ENCODE measurements at regions not wholly inside any gene's neighbourhood (a gene's known extent, or its start where the extent isn't known, plus 50 kb on each side); places are given as distances from the start of the nearest gene placed in this dataset.
"Not testable (repeated sequence)": the region's sequence is repeated elsewhere in the genome, so short reads cannot be mapped to it uniquely, and the experiment has no call there.

- ATAC-seq (ENCODE audit: low read depth); POLR2A ChIA-PET; DNase-seq; H3K4me1 Mint-ChIP-seq; H3K27me3 Mint-ChIP-seq; H3K9me3 Mint-ChIP-seq; H3K27ac Mint-ChIP-seq; H3K4me3 Mint-ChIP-seq; H3K36me3 Mint-ChIP-seq: not testable (repeated sequence)
Measured at GRCh38 chr2:237240868-237241267, 155.2 kb downstream of the COPS8 start.

- peaks cover 8% of the 10 kb centered on the region for H3K9me3 Mint-ChIP-seq
- no peaks in the 10 kb centered on the region for H3K36me3 Mint-ChIP-seq
- no peak overlapping the region for H3K4me3 Mint-ChIP-seq
- H3K27ac Mint-ChIP-seq, result no peak overlapping the region
- POLR2A ChIA-PET, result no interaction called here
- DNase-seq (no peak), ATAC-seq (ENCODE audit: low read depth) (no peak)
- H3K4me1 Mint-ChIP-seq, result no peaks in the 10 kb centered on the region
- no peaks in the 10 kb centered on the region for H3K27me3 Mint-ChIP-seq
Measured at GRCh38 chr2:237242091-237242536, 156.4 kb downstream of the COPS8 start.

DNA sequence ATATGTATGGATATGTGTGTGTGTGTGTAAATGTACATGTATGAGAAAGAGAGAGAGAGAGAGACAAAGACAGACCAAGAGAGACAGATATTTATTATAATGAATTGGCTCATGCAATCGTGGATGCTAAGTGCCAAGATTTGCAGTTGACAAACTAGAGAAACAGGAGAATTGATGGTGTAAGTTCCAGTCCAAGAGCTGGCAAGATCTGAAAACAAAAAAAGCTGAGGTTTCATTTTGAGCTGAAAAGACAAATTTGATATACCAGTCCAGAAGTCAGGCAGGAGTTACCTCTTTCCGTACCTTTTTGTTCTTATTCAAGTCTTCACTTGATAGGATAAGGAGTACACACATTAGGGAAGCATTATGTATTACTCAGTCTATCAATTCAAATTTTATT lies 157.8 kb downstream of the COPS8 start:
- H3K27ac Mint-ChIP-seq, result no peak overlapping the region
- H3K9me3 Mint-ChIP-seq, result peaks cover 8% of the 10 kb centered on the region
- no peaks in the 10 kb centered on the region for H3K27me3 Mint-ChIP-seq
- ATAC-seq (ENCODE audit: low read depth), result no peak
- H3K36me3 Mint-ChIP-seq, result no peaks in the 10 kb centered on the region
- H3K4me3 Mint-ChIP-seq, result no peak overlapping the region
- no peaks in the 10 kb centered on the region for H3K4me1 Mint-ChIP-seq
- DNase-seq, result no peak
- POLR2A ChIA-PET, result no interaction called here

GRCh38 chr2:237244178-237244577 lies 158.5 kb downstream of the COPS8 start:
- POLR2A ChIA-PET, result no interaction called here
- Mint-ChIP-seq H3K27ac (no peak overlapping the region), H3K36me3 (no peaks in the 10 kb centered on the region), H3K4me3 (no peak overlapping the region), H3K4me1 (no peaks in the 10 kb centered on the region), H3K27me3 (no peaks in the 10 kb centered on the region), H3K9me3 (peaks cover 8% of the 10 kb centered on the region)
- ATAC-seq (ENCODE audit: low read depth), result no peak
- no peak for DNase-seq

- no peak overlapping the region for H3K4me3 Mint-ChIP-seq
- H3K9me3 Mint-ChIP-seq, result peaks cover 8% of the 10 kb centered on the region
- H3K4me1 Mint-ChIP-seq, result no peaks in the 10 kb centered on the region
- H3K27me3 Mint-ChIP-seq, result no peaks in the 10 kb centered on the region
- no peaks in the 10 kb centered on the region for H3K36me3 Mint-ChIP-seq
- no peak overlapping the region for H3K27ac Mint-ChIP-seq
- POLR2A ChIA-PET, result no interaction called here
- no peak for ATAC-seq (ENCODE audit: low read depth)
- no peak for DNase-seq
Measured at GRCh38 chr2:237244976-237245646, 159.4 kb downstream of the COPS8 start.

DNA sequence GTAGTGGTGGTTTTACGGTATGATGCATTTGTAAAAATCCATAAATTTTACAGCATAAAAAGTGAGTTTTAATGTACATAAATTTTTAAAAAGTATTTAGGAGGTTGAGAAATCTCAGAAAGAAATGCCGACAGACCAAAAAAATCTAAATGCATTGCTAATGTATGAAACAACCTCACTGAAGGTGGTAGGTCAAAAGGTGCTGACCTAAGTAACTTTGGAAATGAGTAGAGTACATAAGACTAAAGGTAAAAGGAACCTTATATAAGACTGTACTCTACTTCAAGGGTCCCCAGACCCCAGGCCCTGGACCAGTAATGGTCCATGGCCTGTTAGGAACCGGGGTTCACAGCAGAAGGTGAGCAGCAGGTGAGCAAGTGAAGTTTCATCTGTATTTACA lies 163.4 kb downstream of the COL6A3 start:
- H3K27ac Mint-ChIP-seq, result no peak overlapping the region
- DNase-seq, result no peak
- no peaks in the 10 kb centered on the region for H3K9me3 Mint-ChIP-seq
- H3K27me3 Mint-ChIP-seq, result peaks cover 9% of the 10 kb centered on the region
- no peaks in the 10 kb centered on the region for H3K36me3 Mint-ChIP-seq
- H3K4me1 Mint-ChIP-seq, result no peaks in the 10 kb centered on the region
- no peak overlapping the region for H3K4me3 Mint-ChIP-seq
- no peak for ATAC-seq (ENCODE audit: low read depth)
- POLR2A ChIA-PET, result no interaction called here

GRCh38 chr2:237251986-237252385 lies 162.0 kb downstream of the COL6A3 start:
- ATAC-seq (ENCODE audit: low read depth), result no peak

DNA sequence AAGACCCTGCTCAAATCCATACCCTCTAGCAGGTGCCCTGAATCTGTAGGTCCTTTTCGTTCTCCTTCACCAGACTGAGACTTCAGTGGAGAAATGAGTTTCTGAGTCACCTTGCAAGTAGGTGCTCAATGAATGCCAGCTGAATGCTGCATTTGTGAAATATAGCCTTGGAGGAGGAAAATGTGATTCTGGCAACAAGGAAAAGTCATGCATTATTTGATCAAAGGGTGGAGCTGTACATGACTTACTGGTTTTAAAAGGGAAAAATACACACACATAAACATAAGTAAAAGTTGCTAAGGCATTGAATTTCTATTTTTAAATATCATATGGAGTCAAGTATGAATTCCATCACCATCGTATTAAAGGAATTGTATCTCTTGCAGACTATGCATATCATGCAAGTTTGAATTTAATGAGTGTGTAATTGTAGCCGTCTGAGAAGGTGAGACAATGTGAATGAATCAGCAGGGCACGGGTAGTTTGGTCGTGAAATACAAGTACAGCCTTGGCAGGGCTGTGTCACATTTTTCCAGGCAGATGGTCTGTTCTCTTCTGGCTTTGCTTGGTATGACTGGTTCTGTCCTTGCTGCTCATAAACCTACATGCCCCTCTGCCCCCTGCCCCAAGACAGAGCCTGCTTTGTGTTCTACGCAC lies 160.8 kb downstream of the COL6A3 start:
- Mint-ChIP-seq H3K27me3 (peaks cover 12% of the 10 kb centered on the region), H3K4me3 (no peak overlapping the region), H3K4me1 (peaks cover 4% of the 10 kb centered on the region), H3K27ac (no peak overlapping the region), H3K9me3 (no peaks in the 10 kb centered on the region), H3K36me3 (no peaks in the 10 kb centered on the region)
- no peak for ATAC-seq (ENCODE audit: low read depth)
- DNase-seq, result no peak
- POLR2A ChIA-PET, result no interaction called here

More at GRCh38 chr2:237251986-237252385, 162.0 kb downstream of the COL6A3 start:
- H3K9me3 Mint-ChIP-seq, result no peaks in the 10 kb centered on the region
- H3K4me3 Mint-ChIP-seq, result no peak overlapping the region
- H3K27me3 Mint-ChIP-seq, result peaks cover 10% of the 10 kb centered on the region
- DNase-seq, result no peak
- no peaks in the 10 kb centered on the region for H3K4me1 Mint-ChIP-seq
- no peak overlapping the region for H3K27ac Mint-ChIP-seq
- no peaks in the 10 kb centered on the region for H3K36me3 Mint-ChIP-seq
- POLR2A ChIA-PET, result no interaction called here

DNA sequence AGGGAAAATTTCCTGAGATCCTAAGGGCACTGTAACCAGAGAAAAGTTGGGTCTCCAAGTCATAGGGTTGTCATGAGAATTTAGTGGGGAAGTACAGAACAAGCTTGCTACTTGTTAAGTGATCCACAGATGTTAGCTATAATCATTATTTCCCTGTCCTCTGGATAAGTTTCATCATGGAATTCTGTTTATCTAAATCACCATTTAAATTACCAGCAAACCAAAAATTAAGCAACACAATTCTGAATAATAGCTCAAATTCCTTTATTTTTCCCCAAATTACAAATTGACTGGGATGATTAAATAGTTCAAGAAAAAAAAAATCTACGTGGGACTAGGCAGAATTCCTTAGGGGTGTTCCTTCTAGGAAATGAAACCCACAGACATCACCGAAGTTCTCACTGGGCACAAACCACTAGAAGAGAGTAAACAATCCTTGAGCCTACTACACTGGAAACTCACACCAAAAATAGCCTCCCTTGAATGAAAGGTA lies 159.5 kb downstream of the COL6A3 start:
- ATAC-seq (ENCODE audit: low read depth) (no peak), DNase-seq (no peak)
- Mint-ChIP-seq H3K36me3 (no peaks in the 10 kb centered on the region), H3K4me1 (peaks cover 4% of the 10 kb centered on the region), H3K27ac (no peak overlapping the region), H3K27me3 (peaks cover 12% of the 10 kb centered on the region), H3K9me3 (no peaks in the 10 kb centered on the region), H3K4me3 (no peak overlapping the region)
- POLR2A ChIA-PET, result no interaction called here

DNA sequence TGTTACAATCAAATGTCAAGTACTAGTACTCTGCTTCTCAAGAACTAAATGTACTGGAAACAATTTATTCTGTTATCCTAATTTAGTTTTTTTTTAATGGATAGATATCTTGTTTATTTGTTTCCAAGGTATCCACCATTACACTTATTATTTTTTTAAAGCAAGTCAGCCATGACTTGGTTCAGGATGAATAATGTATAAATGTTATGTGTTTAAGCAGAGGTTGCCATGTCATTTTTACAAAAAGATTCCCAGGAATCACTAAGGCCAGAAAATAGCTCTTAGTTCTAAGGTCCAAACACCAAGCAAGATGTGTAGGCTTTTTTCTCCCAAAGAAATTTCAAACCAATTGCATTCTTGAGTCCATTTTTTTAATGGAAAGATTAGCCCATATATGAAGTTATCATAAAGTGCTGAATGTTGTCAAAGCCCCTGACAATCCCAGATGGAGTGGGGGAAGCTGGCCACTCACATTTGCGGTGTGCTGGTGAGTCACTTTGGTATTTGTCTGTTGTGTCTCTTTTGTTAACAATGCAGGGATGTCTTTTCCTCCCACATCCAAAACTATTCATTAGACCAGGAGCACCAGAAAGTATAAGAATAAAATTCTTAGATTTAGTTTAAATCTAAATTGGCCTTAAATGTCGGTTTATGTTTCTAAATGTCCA lies 158.9 kb downstream of the COL6A3 start:
- DNase-seq (no peak), ATAC-seq (ENCODE audit: low read depth) (no peak)
- H3K36me3 Mint-ChIP-seq, result no peaks in the 10 kb centered on the region
- no peak overlapping the region for H3K27ac Mint-ChIP-seq
- no peaks in the 10 kb centered on the region for H3K9me3 Mint-ChIP-seq
- peaks cover 4% of the 10 kb centered on the region for H3K4me1 Mint-ChIP-seq
- H3K27me3 Mint-ChIP-seq, result peaks cover 12% of the 10 kb centered on the region
- H3K4me3 Mint-ChIP-seq, result no peak overlapping the region
- POLR2A ChIA-PET, result no interaction called here

- Mint-ChIP-seq H3K9me3 (no peaks in the 10 kb centered on the region), H3K27ac (no peak overlapping the region), H3K36me3 (no peaks in the 10 kb centered on the region), H3K4me3 (no peak overlapping the region), H3K4me1 (peaks cover 4% of the 10 kb centered on the region), H3K27me3 (peaks cover 9% of the 10 kb centered on the region)
- POLR2A ChIA-PET, result no interaction called here
- no peak for ATAC-seq (ENCODE audit: low read depth)
- no peak for DNase-seq
Measured at GRCh38 chr2:237256887-237257286, 157.1 kb downstream of the COL6A3 start.

DNA sequence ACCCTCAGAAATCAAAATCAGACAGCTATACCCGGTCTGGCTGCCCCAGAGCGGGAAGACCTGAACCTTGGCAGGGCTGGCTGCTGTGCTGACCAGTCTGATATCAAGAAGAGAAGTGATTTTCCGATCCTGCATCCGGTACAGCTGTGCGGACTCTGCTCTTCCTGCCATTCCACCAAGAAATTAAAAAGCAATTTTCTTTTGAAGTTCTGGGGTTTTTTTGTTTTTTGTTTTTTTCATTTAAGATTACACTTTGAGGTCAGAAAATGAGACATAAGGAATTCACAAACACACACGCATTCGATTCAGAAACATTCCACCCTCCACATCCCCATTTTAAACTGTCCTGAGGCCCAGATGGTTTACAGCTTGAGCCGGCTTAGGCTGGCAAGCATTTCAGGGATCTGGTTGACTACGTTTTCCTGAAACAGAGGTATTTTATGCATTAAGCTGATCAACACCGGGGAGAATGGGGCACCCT lies 156.5 kb downstream of the COL6A3 start:
- DNase-seq, result no peak
- POLR2A ChIA-PET, result no interaction called here
- ATAC-seq (ENCODE audit: low read depth), result no peak
- Mint-ChIP-seq H3K27ac (no peak overlapping the region), H3K4me3 (no peak overlapping the region), H3K4me1 (peaks cover 4% of the 10 kb centered on the region), H3K36me3 (no peaks in the 10 kb centered on the region), H3K27me3 (peaks cover 9% of the 10 kb centered on the region), H3K9me3 (no peaks in the 10 kb centered on the region)

DNA sequence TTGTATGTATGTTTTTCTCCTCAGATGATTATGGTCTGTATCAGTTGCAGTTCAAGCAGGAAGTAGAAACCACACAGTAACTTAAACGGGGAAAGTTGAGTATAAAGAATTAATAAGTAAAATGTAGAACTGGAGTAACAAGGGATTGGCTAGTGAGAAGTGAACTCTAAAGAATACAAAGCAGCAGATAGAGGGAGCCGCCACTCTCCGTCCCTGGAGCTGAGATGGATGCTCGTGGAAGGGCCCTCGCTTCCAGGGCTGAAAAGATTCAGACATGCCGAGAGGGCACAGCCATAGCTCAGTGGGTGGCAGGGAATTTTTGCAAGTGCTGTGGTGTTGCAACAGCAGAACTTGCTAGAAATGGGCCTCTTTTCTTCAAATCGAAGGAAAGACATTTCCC lies 155.8 kb downstream of the COL6A3 start:
- DNase-seq (no peak), ATAC-seq (ENCODE audit: low read depth) (no peak)
- peaks cover 4% of the 10 kb centered on the region for H3K4me1 Mint-ChIP-seq
- H3K36me3 Mint-ChIP-seq, result no peaks in the 10 kb centered on the region
- peaks cover 9% of the 10 kb centered on the region for H3K27me3 Mint-ChIP-seq
- H3K27ac Mint-ChIP-seq, result no peak overlapping the region
- no peak overlapping the region for H3K4me3 Mint-ChIP-seq
- no peaks in the 10 kb centered on the region for H3K9me3 Mint-ChIP-seq
- POLR2A ChIA-PET, result no interaction called here

- POLR2A ChIA-PET, result no interaction called here
- no peak for ATAC-seq (ENCODE audit: low read depth)
- H3K27ac Mint-ChIP-seq, result no peak overlapping the region
- no peak for DNase-seq
- H3K4me1 Mint-ChIP-seq, result peaks cover 4% of the 10 kb centered on the region
- H3K36me3 Mint-ChIP-seq, result no peaks in the 10 kb centered on the region
- no peak overlapping the region for H3K4me3 Mint-ChIP-seq
- no peaks in the 10 kb centered on the region for H3K9me3 Mint-ChIP-seq
- peaks cover 5% of the 10 kb centered on the region for H3K27me3 Mint-ChIP-seq
Measured at GRCh38 chr2:237258615-237259014, 155.3 kb downstream of the COL6A3 start.
